Effector memory CD8-positive, alpha-beta T cell (primary cell): ENCODE measurements at regions not wholly inside any gene's neighbourhood (a gene's known extent, or its start where the extent isn't known, plus 50 kb on each side); places are given as distances from the start of the nearest gene placed in this dataset.
A peak's percentile ranks its signal among the peaks of the same experiment; 100 is the strongest.

ENCODE experiments used
- ATAC-seq: fragments of 150-1000 bp; cut with Tn5 transposase; replicated peaks from 2 replicates; pipeline ENCODE4 v1.10.0; 2021; ENCODE audit warnings: mild to moderate bottlenecking, moderate library complexity
- DNase-seq, 3 experiments: peaks; one replicate each; pipeline ENCODE4 v3.0.0; 2021
- H3K27ac Mint-ChIP-seq, 2 donors: one replicate each; pipeline ENCODE4 v1.8.0; 2022; ENCODE audit warnings: mild to moderate bottlenecking in 2 of 2, mixed read lengths in 2 of 2, moderate library complexity in 2 of 2
- H3K27me3 Mint-ChIP-seq, 2 donors: one replicate each; pipeline ENCODE4 v1.8.0; 2022; ENCODE audit warnings: mixed read lengths in 2 of 2
- H3K36me3 Mint-ChIP-seq: one replicate; pipeline ENCODE4 v1.8.0; 2022; ENCODE audit warnings: mild to moderate bottlenecking, moderate library complexity, mixed read lengths; ENCODE audit not compliant: insufficient read depth
- H3K4me1 Mint-ChIP-seq, 2 donors: one replicate each; pipeline ENCODE4 v1.8.0; 2022; ENCODE audit warnings: low read depth in 2 of 2, mixed read lengths in 2 of 2
- H3K4me3 Mint-ChIP-seq, 2 donors: one replicate each; pipeline ENCODE4 v1.8.0; 2022; ENCODE audit warnings: mild to moderate bottlenecking in 2 of 2, mixed read lengths in 2 of 2, moderate library complexity in 2 of 2
- H3K9me3 Mint-ChIP-seq, 2 donors: one replicate each; pipeline ENCODE4 v1.8.0; 2022; ENCODE audit warnings: mixed read lengths in 2 of 2

DNA sequence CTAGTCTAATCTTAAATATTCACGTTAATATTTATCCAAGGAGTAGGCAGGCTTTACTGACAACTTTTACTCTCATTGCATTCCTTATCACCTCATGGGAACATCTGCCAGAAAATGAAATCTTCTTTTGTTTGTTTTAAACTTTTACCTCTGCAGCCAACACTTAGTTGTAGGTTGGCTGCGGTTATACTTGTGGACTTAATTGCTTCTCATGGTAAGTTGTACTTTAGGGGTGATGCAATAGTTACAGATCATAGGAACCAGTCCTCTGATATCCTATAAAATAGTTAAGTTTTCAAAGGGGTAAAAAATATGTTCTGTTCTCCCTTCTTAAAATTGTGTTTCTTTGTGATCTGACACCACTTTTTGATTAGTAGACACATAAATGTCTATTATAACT lies 321.9 kb downstream of the ZPLD1 start:
- ATAC-seq (no peak), DNase-seq (no peak)
- no peaks in the 10 kb centered on the region for H3K4me1 Mint-ChIP-seq
- H3K9me3 Mint-ChIP-seq = no peaks in the 10 kb centered on the region
- H3K27me3 Mint-ChIP-seq = no peaks in the 10 kb centered on the region
- no peaks in the 10 kb centered on the region for H3K36me3 Mint-ChIP-seq
- no peak overlapping the region for H3K27ac Mint-ChIP-seq
- no peak overlapping the region for H3K4me3 Mint-ChIP-seq

GRCh38 chr3:102757950-102758349 lies 323.1 kb downstream of the ZPLD1 start:
- no peaks in the 10 kb centered on the region for H3K9me3 Mint-ChIP-seq
- no peak overlapping the region for H3K27ac Mint-ChIP-seq
- ATAC-seq (no peak), DNase-seq (no peak)
- H3K36me3 Mint-ChIP-seq = no peaks in the 10 kb centered on the region
- no peaks in the 10 kb centered on the region for H3K27me3 Mint-ChIP-seq
- no peaks in the 10 kb centered on the region for H3K4me1 Mint-ChIP-seq
- H3K4me3 Mint-ChIP-seq = no peak overlapping the region

DNA sequence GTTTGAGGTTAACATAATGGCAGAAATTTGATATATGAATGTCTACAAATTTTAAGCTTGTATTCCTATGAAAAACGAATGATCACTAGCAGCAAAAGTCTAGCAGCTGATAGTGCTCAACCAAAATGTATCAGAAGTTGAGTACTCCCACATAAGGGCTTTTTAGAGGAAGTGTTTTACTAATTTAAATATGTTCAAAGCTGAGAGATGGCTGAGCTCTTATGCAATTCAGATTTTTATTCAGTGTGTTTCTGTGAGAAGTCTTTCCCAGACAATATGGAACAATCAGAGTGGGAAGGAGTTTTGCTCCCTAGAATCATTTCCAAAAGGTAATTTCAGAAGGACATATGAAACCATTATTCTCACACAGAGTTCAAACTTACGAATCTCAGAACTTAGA lies 327.0 kb downstream of the ZPLD1 start:
- Mint-ChIP-seq H3K9me3 (no peaks in the 10 kb centered on the region), H3K36me3 (no peaks in the 10 kb centered on the region), H3K4me3 (no peak overlapping the region), H3K27ac (no peak overlapping the region), H3K27me3 (no peaks in the 10 kb centered on the region), H3K4me1 (no peaks in the 10 kb centered on the region)
- ATAC-seq (no peak), DNase-seq (no peak)

DNA sequence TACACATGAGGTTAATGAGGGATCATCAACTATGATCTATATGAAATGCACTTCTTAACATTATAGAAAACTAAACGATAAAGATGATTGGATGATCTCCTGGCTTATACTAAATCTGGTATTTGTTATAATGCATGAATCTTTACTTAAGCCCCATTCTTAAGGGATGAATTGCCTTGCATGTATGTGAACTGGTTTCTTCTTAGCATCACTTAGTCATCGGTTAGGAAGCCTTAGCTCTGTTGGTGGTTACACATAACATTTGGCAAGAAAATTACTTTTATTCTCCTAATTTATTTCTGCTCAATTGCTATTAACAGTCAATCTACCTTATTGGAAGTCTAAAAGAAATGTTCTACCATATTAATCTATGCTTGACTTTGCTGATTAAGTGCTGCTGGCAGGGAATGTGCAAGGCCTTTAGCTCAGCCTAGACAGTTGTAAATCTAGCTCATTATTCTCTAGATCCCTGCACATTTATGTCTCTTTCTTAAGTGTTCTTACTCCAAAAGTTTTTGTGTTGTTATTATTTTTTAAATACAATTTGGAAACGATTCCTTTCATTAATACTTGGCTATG lies 356.0 kb downstream of the ZPLD1 start:
- H3K27ac Mint-ChIP-seq = no peak overlapping the region
- DNase-seq = no peak

GRCh38 chr3:102791641-102792589 lies 357.1 kb downstream of the ZPLD1 start:
- no peak for ATAC-seq
- H3K36me3 Mint-ChIP-seq = no peaks in the 10 kb centered on the region
- no peak overlapping the region for H3K4me3 Mint-ChIP-seq
- peaks cover 0 to 1% of the 10 kb centered on the region in 2 donors for H3K9me3 Mint-ChIP-seq
- no peak overlapping the region for H3K27ac Mint-ChIP-seq
- H3K27me3 Mint-ChIP-seq = no peaks in the 10 kb centered on the region
- DNase-seq = no peak
- H3K4me1 Mint-ChIP-seq = no peaks in the 10 kb centered on the region

More for the DNA sequence above, 356.0 kb downstream of the ZPLD1 start:
- no peak for ATAC-seq
- H3K36me3 Mint-ChIP-seq = no peaks in the 10 kb centered on the region
- H3K4me1 Mint-ChIP-seq = no peaks in the 10 kb centered on the region
- no peaks in the 10 kb centered on the region for H3K27me3 Mint-ChIP-seq
- peaks cover 0 to 3% of the 10 kb centered on the region in 2 donors for H3K9me3 Mint-ChIP-seq
- no peak overlapping the region for H3K4me3 Mint-ChIP-seq

- DNase-seq = no peak
- Mint-ChIP-seq H3K9me3 (peaks cover 0 to 3% of the 10 kb centered on the region in 2 donors), H3K4me3 (no peak overlapping the region), H3K27ac (no peak overlapping the region), H3K36me3 (no peaks in the 10 kb centered on the region), H3K27me3 (no peaks in the 10 kb centered on the region), H3K4me1 (no peaks in the 10 kb centered on the region)
- ATAC-seq = no peak
Observed at GRCh38 chr3:102796804-102797203, 362.0 kb downstream of the ZPLD1 start.

DNA sequence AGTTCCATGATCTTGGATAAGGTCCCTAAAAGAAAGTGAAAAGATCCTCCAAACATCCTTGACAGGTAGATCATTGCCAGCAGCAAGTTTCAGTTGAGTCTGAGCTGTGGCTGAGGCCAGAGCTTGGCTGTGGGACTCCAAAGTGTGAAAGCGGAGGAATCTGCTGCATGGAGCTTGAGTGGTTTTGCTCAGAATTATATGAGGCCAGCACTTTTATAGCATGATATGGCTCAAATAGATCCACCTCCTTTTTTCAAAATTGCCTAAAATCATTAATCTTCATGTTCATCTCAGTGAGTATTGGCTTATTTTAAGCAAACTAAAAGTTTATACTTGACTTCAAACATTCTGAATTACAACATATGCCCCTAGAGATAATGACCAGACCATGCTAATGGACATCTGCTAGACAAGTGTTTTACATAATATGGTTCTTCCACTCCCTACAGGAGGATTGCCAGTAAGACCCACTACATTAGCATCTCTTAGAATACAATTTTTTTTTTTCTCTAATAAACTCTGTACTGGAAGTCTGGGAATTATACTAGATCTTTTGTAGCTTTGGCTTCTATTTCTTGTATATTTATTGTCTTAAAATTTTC lies 368.1 kb downstream of the ZPLD1 start:
- no peak overlapping the region for H3K4me3 Mint-ChIP-seq
- no peaks in the 10 kb centered on the region for H3K27me3 Mint-ChIP-seq
- no peaks in the 10 kb centered on the region for H3K36me3 Mint-ChIP-seq
- DNase-seq (no peak), ATAC-seq (no peak)
- H3K9me3 Mint-ChIP-seq = peaks cover 0 to 2% of the 10 kb centered on the region in 2 donors
- H3K27ac Mint-ChIP-seq = no peak overlapping the region
- no peaks in the 10 kb centered on the region for H3K4me1 Mint-ChIP-seq

- Mint-ChIP-seq H3K27me3 (no peaks in the 10 kb centered on the region), H3K4me3 (no peak overlapping the region), H3K9me3 (peaks cover 0 to 3% of the 10 kb centered on the region in 2 donors), H3K36me3 (no peaks in the 10 kb centered on the region), H3K27ac (no peak overlapping the region), H3K4me1 (no peaks in the 10 kb centered on the region)
- no peak for ATAC-seq
- no peak for DNase-seq
Observed at GRCh38 chr3:102810937-102811336, 376.1 kb downstream of the ZPLD1 start.

DNA sequence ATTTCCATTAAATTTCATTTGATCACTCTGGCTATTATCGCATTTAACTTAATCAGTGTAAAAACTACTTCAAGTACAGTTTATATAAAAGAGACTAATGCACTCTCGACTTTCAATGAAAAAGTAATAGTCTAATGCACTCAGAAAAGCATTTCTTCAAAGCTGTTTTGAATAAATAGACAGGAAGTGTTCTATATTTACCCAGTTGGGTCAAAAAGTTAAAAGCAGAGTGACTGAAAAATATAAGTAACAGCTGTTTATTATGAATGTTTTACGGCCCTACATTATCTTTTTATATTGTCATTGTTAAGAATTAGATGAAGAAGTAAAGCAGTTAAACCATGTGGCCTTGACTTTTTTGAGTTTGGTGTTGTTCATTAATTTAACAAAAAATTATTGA lies 391.8 kb downstream of the ZPLD1 start:
- no peak overlapping the region for H3K4me3 Mint-ChIP-seq
- no peak for ATAC-seq
- H3K27me3 Mint-ChIP-seq = no peaks in the 10 kb centered on the region
- H3K4me1 Mint-ChIP-seq = no peaks in the 10 kb centered on the region
- H3K36me3 Mint-ChIP-seq = no peaks in the 10 kb centered on the region
- no peak overlapping the region for H3K27ac Mint-ChIP-seq
- no peak for DNase-seq
- peaks cover 0 to 4% of the 10 kb centered on the region in 2 donors for H3K9me3 Mint-ChIP-seq

DNA sequence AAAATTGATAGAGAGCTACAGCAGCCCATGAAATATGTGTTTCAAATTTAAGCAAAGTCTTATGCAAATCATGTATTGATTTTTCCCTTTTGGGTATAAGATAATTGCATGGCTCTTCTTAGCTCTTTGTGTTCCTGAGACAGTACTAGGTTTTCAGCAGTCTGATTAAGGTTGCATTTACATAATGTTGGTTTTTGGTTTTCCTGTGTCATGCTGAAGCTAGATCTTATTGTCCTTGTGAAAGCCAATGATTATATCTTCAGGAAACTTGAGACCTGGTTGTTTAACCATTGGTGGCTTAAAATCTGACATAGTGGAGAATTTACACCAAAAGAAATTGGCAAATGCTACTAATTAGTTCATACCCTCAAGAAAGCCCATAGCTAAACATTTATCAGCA lies 392.6 kb downstream of the ZPLD1 start:
- no peak for DNase-seq
- Mint-ChIP-seq H3K9me3 (peaks cover 0 to 4% of the 10 kb centered on the region in 2 donors), H3K27me3 (no peaks in the 10 kb centered on the region), H3K27ac (no peak overlapping the region), H3K4me1 (no peaks in the 10 kb centered on the region), H3K4me3 (no peak overlapping the region), H3K36me3 (no peaks in the 10 kb centered on the region)
- peak; percentile 24 for ATAC-seq

DNA sequence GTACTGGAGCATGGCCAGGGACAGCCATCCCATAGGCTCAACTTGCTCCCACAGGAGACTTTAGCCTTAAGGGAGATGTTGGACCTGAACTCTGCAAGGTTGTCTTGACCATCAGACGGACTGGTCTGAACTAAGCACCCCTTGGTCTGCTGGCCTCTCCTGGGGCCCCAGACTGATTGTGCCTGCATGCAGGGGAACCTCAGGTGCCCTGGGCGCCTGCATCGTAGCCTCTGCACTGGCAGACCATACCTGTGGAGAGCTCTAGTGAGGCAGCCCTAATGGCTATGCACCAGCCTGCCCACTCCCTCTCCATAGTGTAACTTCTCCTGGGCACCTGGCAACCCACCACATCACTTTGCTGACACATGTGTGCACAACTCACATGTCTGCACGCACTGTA lies 395.6 kb downstream of the ZPLD1 start:
- no peaks in the 10 kb centered on the region for H3K4me1 Mint-ChIP-seq
- H3K36me3 Mint-ChIP-seq = no peaks in the 10 kb centered on the region
- H3K4me3 Mint-ChIP-seq = no peak overlapping the region
- ATAC-seq (no peak), DNase-seq (no peak)
- no peaks in the 10 kb centered on the region for H3K27me3 Mint-ChIP-seq
- peaks cover 0 to 5% of the 10 kb centered on the region in 2 donors for H3K9me3 Mint-ChIP-seq
- H3K27ac Mint-ChIP-seq = no peak overlapping the region

- Mint-ChIP-seq H3K36me3 (no peaks in the 10 kb centered on the region), H3K27me3 (no peaks in the 10 kb centered on the region), H3K9me3 (peaks cover 11 to 18% of the 10 kb centered on the region in 2 donors), H3K4me1 (no peaks in the 10 kb centered on the region), H3K27ac (no peak overlapping the region), H3K4me3 (no peak overlapping the region)
- DNase-seq (no peak), ATAC-seq (no peak)
Observed at GRCh38 chr3:102841866-102842265, 407.1 kb downstream of the ZPLD1 start.

DNA sequence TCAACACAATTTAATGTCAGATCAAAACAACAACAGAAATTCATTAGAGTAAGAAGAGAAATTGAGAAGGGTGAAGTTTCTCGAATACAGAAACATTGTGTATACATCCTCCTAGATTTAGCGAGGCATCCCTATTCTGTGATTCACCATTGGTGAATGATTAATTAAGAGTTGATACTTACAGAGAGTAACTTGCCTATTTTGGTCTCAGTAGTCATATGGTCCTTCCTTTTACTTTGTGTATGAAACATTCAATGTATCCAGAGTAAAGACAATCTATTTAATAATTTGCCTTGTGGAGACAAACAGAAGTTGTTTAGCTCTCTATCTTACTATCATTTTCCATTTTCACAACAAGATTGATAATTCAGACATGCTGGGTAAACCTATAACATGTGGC lies 432.0 kb downstream of the ZPLD1 start:
- DNase-seq = no peak
- ATAC-seq = no peak

GRCh38 chr3:102883515-102883914 lies 448.7 kb downstream of the ZPLD1 start:
- no peak for ATAC-seq
- Mint-ChIP-seq H3K27me3 (no peaks in the 10 kb centered on the region), H3K9me3 (peaks cover 2 to 8% of the 10 kb centered on the region in 2 donors), H3K36me3 (no peaks in the 10 kb centered on the region), H3K4me3 (no peak overlapping the region), H3K27ac (no peak overlapping the region), H3K4me1 (no peaks in the 10 kb centered on the region)
- no peak for DNase-seq

More for the DNA sequence above, 432.0 kb downstream of the ZPLD1 start:
- H3K36me3 Mint-ChIP-seq = no peaks in the 10 kb centered on the region
- no peak overlapping the region for H3K4me3 Mint-ChIP-seq
- H3K9me3 Mint-ChIP-seq = peaks cover 0 to 4% of the 10 kb centered on the region in 2 donors
- H3K4me1 Mint-ChIP-seq = no peaks in the 10 kb centered on the region
- no peak overlapping the region for H3K27ac Mint-ChIP-seq
- H3K27me3 Mint-ChIP-seq = no peaks in the 10 kb centered on the region
